ENCODE measurements at regions not wholly inside any gene's neighbourhood (a gene's known extent, or its start where the extent isn't known, plus 50 kb on each side); places are given as distances from the start of the nearest gene placed in this dataset.

- no peak for DNase-seq (ENCODE audit: low spot score)
- TF ChIP-seq CTCF (conservative IDR thresholded peaks at IDR 0.05; ENCODE audit: low read depth): no peak
- CTCF ChIA-PET: no interaction called here
- no peak overlapping the region for H3K27ac ChIP-seq
- POLR2A ChIA-PET (ENCODE audit: low non-redundant PET): no interaction called here
Observed at GRCh38 chr18:68564351-68564750, 150.6 kb downstream of the TMX3 start.

- DNase-seq (ENCODE audit: low spot score): no peak
- H3K27ac ChIP-seq: no peak overlapping the region
- POLR2A ChIA-PET (ENCODE audit: low non-redundant PET): no interaction called here
- CTCF ChIA-PET: no interaction called here
- no peak for TF ChIP-seq CTCF (conservative IDR thresholded peaks at IDR 0.05; ENCODE audit: low read depth)
Observed at GRCh38 chr18:68560128-68560527, 154.8 kb downstream of the TMX3 start.

- TF ChIP-seq CTCF (conservative IDR thresholded peaks at IDR 0.05; ENCODE audit: low read depth): no peak
- no peak overlapping the region for H3K27ac ChIP-seq
- DNase-seq (ENCODE audit: low spot score): no peak
- ChIA-PET CTCF (no interaction called here), POLR2A (ENCODE audit: low non-redundant PET) (no interaction called here)
Observed at GRCh38 chr18:68557183-68557582, 157.7 kb downstream of the TMX3 start.

GRCh38 chr18:68555879-68556301, 159.0 kb downstream of the TMX3 start:
- CTCF ChIA-PET: no interaction called here
- POLR2A ChIA-PET (ENCODE audit: low non-redundant PET): no interaction called here
- no peak for TF ChIP-seq CTCF (conservative IDR thresholded peaks at IDR 0.05; ENCODE audit: low read depth)
- DNase-seq (ENCODE audit: low spot score): no peak
- no peak overlapping the region for H3K27ac ChIP-seq

GRCh38 chr18:68548904-68549870, 165.7 kb downstream of the TMX3 start:
- no peak overlapping the region for H3K27ac ChIP-seq
- ChIA-PET POLR2A (ENCODE audit: low non-redundant PET) (no interaction called here), CTCF (no interaction called here)
- TF ChIP-seq CTCF (conservative IDR thresholded peaks at IDR 0.05; ENCODE audit: low read depth): no peak
- no peak for DNase-seq (ENCODE audit: low spot score)

- ChIA-PET POLR2A (ENCODE audit: low non-redundant PET) (no interaction called here), CTCF (no interaction called here)
- no peak for TF ChIP-seq CTCF (conservative IDR thresholded peaks at IDR 0.05; ENCODE audit: low read depth)
- no peak for DNase-seq (ENCODE audit: low spot score)
- no peak overlapping the region for H3K27ac ChIP-seq
Observed at GRCh38 chr18:68543344-68543743, 171.6 kb downstream of the TMX3 start.

All from RWPE1 (cell line).